Endothelial cell of umbilical vein (primary cell): ENCODE measurements at regions not wholly inside any gene's neighbourhood (a gene's known extent, or its start where the extent isn't known, plus 50 kb on each side); places are given as distances from the start of the nearest gene placed in this dataset.

Experiments
- BruUV-seq: library from RNA; stranded (reverse); fragments of 400-500 nt; replicated peaks from 2 replicates; lab custom pipeline; 2021; lab: Mats Ljungman, UMichigan
- CTCF ChIA-PET: fragments of 300-600, 350-600 bp; sonication (Branson Sonifier 250); formaldehyde crosslinking; loops from one replicate; lab custom pipeline; 2021; ENCODE audit warnings: antibody characterized with exemption, inconsistent platforms; lab: Charles Lee
- POLR2A ChIA-PET: fragments of 300-600, 350-600 bp; sonication (Branson Sonifier 250); formaldehyde crosslinking; loops from one replicate; lab custom pipeline; 2021; ENCODE audit warnings: antibody characterized with exemption, inconsistent platforms; lab: Charles Lee
- DNase-seq: peaks from one replicate; pipeline ENCODE4 v3.0.0-alpha.2; 2011; ENCODE audit warnings: low read depth, low spot score
- FAIRE-seq: peaks from 2 replicates; lab custom pipeline; 2011; peaks lifted over from hg19 to GRCh38; lab: Jason Lieb, UNC
- H2AFZ ChIP-seq: 2 replicates; pipeline ENCODE4 v1.6.0; 2012; ENCODE audit warnings: low read depth, low read length, control low read depth, inconsistent platforms
- H3K27ac ChIP-seq: 2 replicates; pipeline ENCODE4 v1.5.1; 2011; ENCODE audit warnings: low read depth, mild to moderate bottlenecking, control low read depth, low read length, moderate library complexity; ENCODE audit not compliant: insufficient read depth
- H3K27me3 ChIP-seq, 2 experiments: 2 replicates each; pipeline versions ENCODE4 v1.6.0 to v1.6.1; 2011; ENCODE audit warnings: low read length in 2 of 2, mixed read lengths in 1 of 2; ENCODE audit not compliant: control insufficient read depth in 2 of 2, insufficient read depth in 2 of 2
- H3K36me3 ChIP-seq, 2 experiments: 2 replicates in 1 of 2; 3 replicates in 1 of 2; pipeline ENCODE4 v1.5.1; 2011; ENCODE audit warnings: low read length in 2 of 2, mild to moderate bottlenecking in 1 of 2, moderate library complexity in 1 of 2; ENCODE audit not compliant: control insufficient read depth in 2 of 2, insufficient read depth in 2 of 2; ENCODE audit errors: extremely low read depth in 1 of 2
- H3K4me1 ChIP-seq: 3 replicates; pipeline ENCODE4 v1.5.1; 2011; ENCODE audit warnings: mild to moderate bottlenecking, low read length; ENCODE audit not compliant: control insufficient read depth, insufficient read depth; ENCODE audit errors: extremely low read depth
- H3K4me2 ChIP-seq: 2 replicates; pipeline ENCODE4 v1.6.1; 2011; ENCODE audit warnings: low read length, control low read depth, mixed read lengths; ENCODE audit not compliant: insufficient read depth
- H3K4me3 ChIP-seq, 3 experiments: fragments of 200-600 bp in 1 of 3; sonication (generic), shearing (Covaris generic) in 1 of 3; replicated peaks in 1 of 3; 2 replicates each; pipeline ENCODE4 v1.5.1; 2011 to 2016; ENCODE audit warnings: control low read depth in 3 of 3, low read length in 3 of 3, mild to moderate bottlenecking in 2 of 3, inconsistent platforms in 1 of 3, low read depth in 1 of 3, moderate library complexity in 1 of 3; ENCODE audit not compliant: insufficient read depth in 1 of 3
- H3K79me2 ChIP-seq: 2 replicates; pipeline ENCODE4 v1.6.0; 2012; ENCODE audit warnings: low read length, inconsistent platforms; ENCODE audit not compliant: control insufficient read depth, insufficient read depth
- H3K9ac ChIP-seq: replicated peaks from 2 replicates; pipeline ENCODE3; 2011; ENCODE audit warnings: low read length, control low read depth; ENCODE audit not compliant: insufficient read depth; ENCODE audit errors: extremely low read depth
- H3K9me1 ChIP-seq: replicated peaks from 3 replicates; pipeline ENCODE4 v1.6.0; 2011; ENCODE audit warnings: mild to moderate bottlenecking, low read length; ENCODE audit not compliant: control insufficient read depth, insufficient read depth; ENCODE audit errors: extremely low read depth
- H3K9me3 ChIP-seq: replicated peaks from 2 replicates; pipeline ENCODE4 v1.5.1; 2012; ENCODE audit warnings: low read length, inconsistent platforms; ENCODE audit not compliant: control insufficient read depth, insufficient read depth
- H4K20me1 ChIP-seq: replicated peaks from 2 replicates; pipeline ENCODE3; 2011; ENCODE audit warnings: mild to moderate bottlenecking, low read length; ENCODE audit not compliant: control insufficient read depth, insufficient read depth; ENCODE audit errors: extremely low read depth
- GATA2 ChIP-seq: IDR thresholded peaks from 2 replicates; pipeline ENCODE4 v1.7.0; 2011; ENCODE audit warnings: low read depth, mild to moderate bottlenecking, moderate library complexity, mixed read lengths, low read length; ENCODE audit not compliant: insufficient read length, insufficient read depth
- MYC ChIP-seq: IDR thresholded peaks from one replicate; pipeline ENCODE4 v1.6.1; 2011; ENCODE audit warnings: mild to moderate bottlenecking, low read depth, low read length
- POLR2A ChIP-seq: IDR thresholded peaks from 2 replicates; pipeline ENCODE4 v1.6.1; 2012; ENCODE audit warnings: low read depth, mild to moderate bottlenecking, control low read depth, low read length
- dilution Hi-C: fragments of 300-500 bp; cut with MboI; formaldehyde crosslinking; loops from one replicate; pipeline ENCODE4 v1.15.0; 2019; ENCODE audit warnings: low sequenced_read_pairs; ENCODE audit not compliant: extremely low pct_ligation_motif_present
- intact Hi-C: fragments of 100-400 bp; cut with micrococcal nuclease; formaldehyde crosslinking; loops from one replicate; pipeline ENCODE4 v1.10.0; 2022
- TF ChIP-seq, protein P1 (sequence below): IDR thresholded peaks from 2 replicates; pipeline ENCODE4 v1.6.1; 2011; ENCODE audit not compliant: insufficient read depth, insufficient read length

GRCh38 chr5:112626715-112627114 is 111.0 kb upstream of the APC start:
- dilution Hi-C loops (no loop called here), intact Hi-C loops (no loop called here)
- Histone ChIP-seq H4K20me1 (no peaks in the 10 kb centered on the region), H3K4me1 (no peaks in the 10 kb centered on the region), H3K4me2 (no peak overlapping the region), H3K9me3 (no peaks in the 10 kb centered on the region), H3K9ac (no peak overlapping the region), H3K27me3 (peaks cover 3 to 18% of the 10 kb centered on the region in 2 experiments), H2AFZ (no peak overlapping the region), H3K79me2 (no peaks in the 10 kb centered on the region), H3K36me3 (no peaks in the 10 kb centered on the region), H3K27ac (no peak overlapping the region), H3K4me3 (no peak overlapping the region), H3K9me1 (no peaks in the 10 kb centered on the region)
- POLR2A ChIA-PET = no interaction called here
- CTCF ChIA-PET = no interaction called here
- no TSS peak for BruUV-seq
- TF ChIP-seq GATA2 (no peak), MYC (no peak)
- FAIRE-seq (no peak), DNase-seq (no peak)

DNA sequence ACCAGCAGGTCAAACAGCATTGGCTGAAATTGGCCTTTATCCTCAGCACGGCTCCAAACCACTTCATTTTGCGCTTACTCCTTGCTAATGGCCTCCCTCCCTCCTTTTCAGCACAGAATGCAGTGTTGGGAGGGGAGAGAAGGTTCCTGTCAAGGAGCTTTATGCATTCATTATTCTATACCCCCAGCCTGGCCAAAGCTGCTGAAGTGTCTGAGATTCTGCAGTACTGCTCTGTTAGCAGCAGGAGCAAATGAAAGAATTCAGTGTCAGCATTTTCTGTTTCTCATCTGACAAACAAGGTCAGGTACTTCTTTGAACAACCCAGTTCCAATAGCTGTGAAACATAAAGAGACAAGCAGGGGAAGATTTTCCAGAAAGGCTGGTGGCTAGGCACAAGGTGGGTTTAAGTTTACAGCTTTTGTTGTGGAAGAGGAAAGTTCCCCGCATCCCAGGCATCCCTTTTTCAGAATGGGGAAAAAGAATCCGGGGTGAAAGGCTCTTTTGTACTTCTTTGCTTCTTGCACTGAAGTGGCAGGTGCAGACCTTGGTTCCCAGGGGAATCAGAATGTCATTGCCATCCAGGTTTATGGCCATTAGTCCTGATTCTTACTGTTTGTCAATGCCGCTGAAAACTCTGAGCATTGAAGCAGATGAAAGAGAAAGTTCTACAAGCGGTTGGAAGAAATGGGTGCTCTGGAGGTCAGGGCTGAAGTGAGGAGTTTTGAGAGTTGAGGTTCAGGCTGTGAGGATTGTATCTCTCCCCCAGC is 109.3 kb upstream of the APC start:
- Histone ChIP-seq H3K4me3 (no peak overlapping the region), H3K9me1 (no peaks in the 10 kb centered on the region), H3K27ac (no peak overlapping the region), H3K4me1 (no peaks in the 10 kb centered on the region), H3K9me3 (no peaks in the 10 kb centered on the region), H4K20me1 (no peaks in the 10 kb centered on the region), H2AFZ (no peak overlapping the region), H3K9ac (no peak overlapping the region), H3K27me3 (peaks cover 5 to 13% of the 10 kb centered on the region in 2 experiments), H3K79me2 (no peaks in the 10 kb centered on the region), H3K4me2 (no peak overlapping the region), H3K36me3 (no peaks in the 10 kb centered on the region)
- TF ChIP-seq, protein P1, sequence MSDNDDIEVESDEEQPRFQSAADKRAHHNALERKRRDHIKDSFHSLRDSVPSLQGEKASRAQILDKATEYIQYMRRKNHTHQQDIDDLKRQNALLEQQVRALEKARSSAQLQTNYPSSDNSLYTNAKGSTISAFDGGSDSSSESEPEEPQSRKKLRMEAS = no peak
- TF ChIP-seq POLR2A (no peak), MYC (no peak)
- no TSS peak for BruUV-seq
- intact Hi-C loops = no loop called here
- no peak for FAIRE-seq
- POLR2A ChIA-PET = no interaction called here
- dilution Hi-C loops = no loop called here
- CTCF ChIA-PET = no interaction called here
- DNase-seq = no peak
